ENCODE measurements at regions not wholly inside any gene's neighbourhood (a gene's known extent, or its start where the extent isn't known, plus 50 kb on each side); places are given as distances from the start of the nearest gene placed in this dataset.

DNA sequence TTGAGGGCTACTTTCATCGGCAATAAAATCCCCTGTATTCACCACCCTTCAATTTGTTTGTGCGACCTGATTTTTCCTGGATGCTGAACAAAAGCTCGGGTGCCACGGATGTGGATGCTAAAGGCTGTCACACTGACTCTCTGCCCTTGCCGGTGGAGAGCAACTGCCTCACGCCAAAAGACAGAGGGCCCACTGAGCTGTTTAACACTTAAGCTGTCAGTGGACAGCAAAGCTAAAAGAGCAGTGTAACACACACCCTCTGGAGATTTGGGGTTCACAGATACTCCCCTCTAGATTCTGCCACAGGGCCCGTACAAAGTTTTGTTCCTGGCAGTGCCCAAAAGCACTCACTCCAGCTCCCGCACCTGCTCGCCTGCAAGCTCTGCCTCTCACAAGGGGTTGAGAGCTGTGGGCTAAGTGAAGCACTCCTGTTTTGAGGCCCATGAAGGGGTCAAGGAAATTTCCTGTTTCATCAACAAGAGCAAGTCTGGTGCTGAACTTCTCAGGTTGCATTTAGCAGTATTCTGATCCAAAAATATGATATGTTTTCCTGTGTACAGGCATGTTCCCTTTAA, 1571.9 kb downstream of the ADGRL3 start:
- Histone ChIP-seq H3K36me3 (no peaks in the 10 kb centered on the region), H3K27me3 (replicated peaks in 1 of 7) (no peaks in the 10 kb centered on the region), H3K4me3 (no peak overlapping the region), H3K27ac (no peak overlapping the region), H3K9me3 (peaks cover 0 to 13% (median 0%) of the 10 kb centered on the region in 8 donors), H3K4me1 (no peaks in the 10 kb centered on the region)
- no peak for DNase-seq
- intact Hi-C loops (cut with DNase I; ENCODE audit: low total_unique reads) = no loop called here
- TF ChIP-seq, protein P1, sequence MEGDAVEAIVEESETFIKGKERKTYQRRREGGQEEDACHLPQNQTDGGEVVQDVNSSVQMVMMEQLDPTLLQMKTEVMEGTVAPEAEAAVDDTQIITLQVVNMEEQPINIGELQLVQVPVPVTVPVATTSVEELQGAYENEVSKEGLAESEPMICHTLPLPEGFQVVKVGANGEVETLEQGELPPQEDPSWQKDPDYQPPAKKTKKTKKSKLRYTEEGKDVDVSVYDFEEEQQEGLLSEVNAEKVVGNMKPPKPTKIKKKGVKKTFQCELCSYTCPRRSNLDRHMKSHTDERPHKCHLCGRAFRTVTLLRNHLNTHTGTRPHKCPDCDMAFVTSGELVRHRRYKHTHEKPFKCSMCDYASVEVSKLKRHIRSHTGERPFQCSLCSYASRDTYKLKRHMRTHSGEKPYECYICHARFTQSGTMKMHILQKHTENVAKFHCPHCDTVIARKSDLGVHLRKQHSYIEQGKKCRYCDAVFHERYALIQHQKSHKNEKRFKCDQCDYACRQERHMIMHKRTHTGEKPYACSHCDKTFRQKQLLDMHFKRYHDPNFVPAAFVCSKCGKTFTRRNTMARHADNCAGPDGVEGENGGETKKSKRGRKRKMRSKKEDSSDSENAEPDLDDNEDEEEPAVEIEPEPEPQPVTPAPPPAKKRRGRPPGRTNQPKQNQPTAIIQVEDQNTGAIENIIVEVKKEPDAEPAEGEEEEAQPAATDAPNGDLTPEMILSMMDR (IDR thresholded peaks at IDR 0.05 in 8 of 11, conservative IDR thresholded peaks at IDR 0.05 in 3 of 11) = no peak
- TF ChIP-seq POLR2A (IDR thresholded peaks at IDR 0.05) (no peak), POLR2AphosphoS5 (IDR thresholded peaks at IDR 0.05) (no peak)
- WGBS, 5 donors = 70 to 83% (median 72%) methylated on average over 9 of the region's 9 CpGs

DNA sequence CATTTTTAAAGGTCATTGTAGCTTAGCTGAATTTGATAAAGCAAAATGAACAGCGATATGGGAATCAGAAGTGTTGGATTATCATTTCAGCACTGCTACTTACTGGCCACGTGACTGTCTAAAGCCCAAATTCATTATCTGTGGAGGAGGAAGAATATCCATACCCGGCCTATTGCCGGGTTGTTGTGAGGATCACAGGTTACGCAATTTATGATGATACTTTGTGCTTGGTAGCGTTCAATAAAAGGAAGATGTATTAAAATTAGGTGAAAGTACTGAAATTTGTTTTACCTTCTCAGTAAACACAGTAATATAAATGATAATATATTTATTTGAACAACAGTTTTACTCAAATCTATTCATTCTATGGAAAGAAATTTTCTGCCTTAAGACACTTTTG, 1540.2 kb downstream of the ADGRL3 start:
- no peak for TF ChIP-seq POLR2AphosphoS5 (IDR thresholded peaks at IDR 0.05)
- TF ChIP-seq, protein P1 (IDR thresholded peaks at IDR 0.05 in 8 of 11, conservative IDR thresholded peaks at IDR 0.05 in 3 of 11) = no peak
- no peak for TF ChIP-seq POLR2A (IDR thresholded peaks at IDR 0.05)
- H3K27ac ChIP-seq = no peak overlapping the region
- peaks cover 0 to 17% (median 2%) of the 10 kb centered on the region in 8 donors for H3K9me3 ChIP-seq
- no peaks in the 10 kb centered on the region for H3K4me1 ChIP-seq
- no peak for DNase-seq
- intact Hi-C loops (cut with DNase I; ENCODE audit: low total_unique reads) = no loop called here
- H3K36me3 ChIP-seq = no peaks in the 10 kb centered on the region
- H3K4me3 ChIP-seq = no peak overlapping the region
- WGBS, 5 donors = 69 to 88% (median 78%) methylated on average over 6 of the region's 6 CpGs
- no peaks in the 10 kb centered on the region for H3K27me3 ChIP-seq (replicated peaks in 1 of 7)

DNA sequence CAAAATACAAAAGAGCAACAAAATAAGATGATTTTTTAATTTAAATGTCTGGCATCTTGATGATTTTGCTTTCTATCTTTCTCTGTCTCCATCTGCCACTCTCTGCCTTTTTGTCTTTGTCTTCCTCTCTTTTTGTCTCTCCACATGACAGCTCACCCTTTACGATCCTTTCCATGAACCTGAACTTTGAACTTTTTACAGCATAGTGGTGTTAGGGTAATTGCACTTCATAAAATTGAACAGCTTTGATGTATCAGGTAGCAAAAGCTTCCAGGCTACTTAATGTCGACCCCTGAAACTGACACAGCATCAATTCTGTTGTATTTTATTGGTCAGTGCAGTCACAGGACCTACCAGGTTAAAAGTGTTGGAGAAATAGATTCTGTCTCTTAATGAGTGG, 1517.0 kb downstream of the ADGRL3 start:
- Histone ChIP-seq H3K9me3 (peaks cover 0 to 6% (median 2%) of the 10 kb centered on the region in 8 donors), H3K4me1 (no peaks in the 10 kb centered on the region), H3K4me3 (no peak overlapping the region), H3K27me3 (replicated peaks in 1 of 7) (no peaks in the 10 kb centered on the region), H3K27ac (no peak overlapping the region), H3K36me3 (no peaks in the 10 kb centered on the region)
- intact Hi-C loops (cut with DNase I; ENCODE audit: low total_unique reads) = no loop called here
- TF ChIP-seq POLR2AphosphoS5 (IDR thresholded peaks at IDR 0.05) (no peak), POLR2A (IDR thresholded peaks at IDR 0.05) (no peak)
- TF ChIP-seq, protein P1 (IDR thresholded peaks at IDR 0.05 in 8 of 11, conservative IDR thresholded peaks at IDR 0.05 in 3 of 11) = no peak
- 45 to 63% (median 54%) methylated on average over 2 of the region's 2 CpGs for WGBS, 5 donors
- no peak for DNase-seq

DNA sequence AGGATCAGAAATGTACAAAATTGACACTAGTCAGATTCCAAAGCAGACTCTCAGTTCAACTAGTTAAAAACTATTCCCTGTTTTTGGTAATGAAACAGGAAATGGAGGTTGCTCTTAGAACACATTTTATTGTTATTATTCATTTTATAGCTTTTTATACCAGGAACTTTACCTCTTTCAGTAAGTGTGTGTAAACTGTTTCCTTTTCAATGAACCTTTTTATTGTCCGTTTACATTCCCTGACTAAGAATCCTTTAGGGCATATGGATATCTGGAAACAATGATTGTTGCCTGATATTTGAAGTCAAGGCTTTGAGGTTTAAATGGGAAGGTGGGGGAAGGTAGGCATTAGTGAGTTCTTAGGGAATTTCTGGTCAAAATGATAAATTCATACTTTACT, 1511.4 kb downstream of the ADGRL3 start:
- intact Hi-C loops (cut with DNase I; ENCODE audit: low total_unique reads) = no loop called here

More for the DNA sequence above, 1511.4 kb downstream of the ADGRL3 start:
- Histone ChIP-seq H3K9me3 (peaks cover 0 to 6% (median 0%) of the 10 kb centered on the region in 8 donors), H3K27ac (no peak overlapping the region), H3K4me1 (no peaks in the 10 kb centered on the region), H3K36me3 (no peaks in the 10 kb centered on the region), H3K4me3 (no peak overlapping the region), H3K27me3 (replicated peaks in 1 of 7) (no peaks in the 10 kb centered on the region)
- no peak for DNase-seq
- WGBS, 5 donors = 59 to 69% (median 64%) methylated on average over 1 of the region's 1 CpG
- TF ChIP-seq, protein P1 (IDR thresholded peaks at IDR 0.05 in 8 of 11, conservative IDR thresholded peaks at IDR 0.05 in 3 of 11) = no peak
- TF ChIP-seq POLR2AphosphoS5 (IDR thresholded peaks at IDR 0.05) (no peak), POLR2A (IDR thresholded peaks at IDR 0.05) (no peak)
